H1 (cell line): ENCODE measurements at regions not wholly inside any gene's neighbourhood (a gene's known extent, or its start where the extent isn't known, plus 50 kb on each side); places are given as distances from the start of the nearest gene placed in this dataset.

Experiments
- CTCF ChIA-PET: fragments of 300-600 bp; sonication (Branson Sonifier 250); formaldehyde crosslinking; loops from one replicate; lab custom pipeline; 2021; ENCODE audit not compliant: partially characterized antibody; lab: Charles Lee
- POLR2A ChIA-PET: fragments of 300-600 bp; sonication (Branson Sonifier 250); formaldehyde crosslinking; loops from one replicate; lab custom pipeline; 2021; ENCODE audit warnings: inconsistent platforms; ENCODE audit not compliant: partially characterized antibody; lab: Charles Lee
- DNase-seq, 2 experiments: peaks; one replicate each; pipeline versions ENCODE4 v3.0.0 to v3.0.0-alpha.2; 2010 to 2022; ENCODE audit warnings: low spot score in 2 of 2, low read depth in 1 of 2, mixed read lengths in 1 of 2
- FAIRE-seq: peaks from 2 replicates; lab custom pipeline; 2011; peaks lifted over from hg19 to GRCh38; lab: Jason Lieb, UNC
- H2AFZ ChIP-seq: 2 replicates; pipeline ENCODE4 v1.8.1; 2012; ENCODE audit warnings: low read length, inconsistent platforms
- H2AK5ac ChIP-seq: 2 replicates; pipeline ENCODE4 v1.6.1; 2013; ENCODE audit warnings: low read depth, low read length
- H2BK120ac ChIP-seq: replicated peaks from 2 replicates; pipeline ENCODE3; 2013; ENCODE audit warnings: low read depth, low read length, inconsistent platforms
- H2BK12ac ChIP-seq: 2 replicates; pipeline ENCODE4 v1.6.1; 2013; ENCODE audit warnings: low read depth, low read length
- H2BK15ac ChIP-seq: 2 replicates; pipeline ENCODE4 v1.6.1; 2013; ENCODE audit warnings: low read length
- H2BK20ac ChIP-seq: 2 replicates; pipeline ENCODE4 v1.6.1; 2013; ENCODE audit warnings: low read length
- H2BK5ac ChIP-seq: 2 replicates; pipeline ENCODE4 v1.6.1; 2013; ENCODE audit warnings: low read depth, low read length
- H3K14ac ChIP-seq: 2 replicates; pipeline ENCODE4 v1.6.1; 2013; ENCODE audit warnings: inconsistent platforms; ENCODE audit not compliant: insufficient read length
- H3K18ac ChIP-seq: 2 replicates; pipeline ENCODE4 v1.6.1; 2013; ENCODE audit warnings: low read length; ENCODE audit errors: extremely low read depth
- H3K23ac ChIP-seq: 2 replicates; pipeline ENCODE4 v1.6.1; 2013; ENCODE audit warnings: inconsistent platforms; ENCODE audit not compliant: insufficient read length
- H3K23me2 ChIP-seq: 2 replicates; pipeline ENCODE4 v1.6.1; 2013; ENCODE audit warnings: low read depth, low read length
- H3K27ac ChIP-seq: 2 replicates; pipeline ENCODE4 v1.6.1; 2011; ENCODE audit warnings: low read depth, low read length, inconsistent platforms
- H3K27me3 ChIP-seq, 4 experiments: replicated peaks in 1 of 4; 1 replicate in 1 of 4; 2 replicates in 3 of 4; pipeline versions ENCODE4 v1.6.1 to v1.8.1; 2011 to 2013; ENCODE audit warnings: low read length in 3 of 4, mild to moderate bottlenecking in 3 of 4, inconsistent platforms in 2 of 4, mixed read lengths in 2 of 4, moderate library complexity in 1 of 4; ENCODE audit not compliant: control insufficient read depth in 3 of 4, insufficient read depth in 3 of 4; ENCODE audit errors: extremely low read depth in 1 of 4
- H3K36me3 ChIP-seq, 4 experiments: 2 replicates each; pipeline versions ENCODE4 v1.6.1 to v1.8.1; 2011 to 2013; ENCODE audit warnings: mild to moderate bottlenecking in 4 of 4, low read length in 3 of 4, moderate library complexity in 2 of 4, control low read depth in 1 of 4, inconsistent platforms in 1 of 4; ENCODE audit not compliant: insufficient read depth in 4 of 4, control insufficient read depth in 2 of 4
- H3K4ac ChIP-seq: replicated peaks from 2 replicates; pipeline ENCODE3; 2013; ENCODE audit warnings: low read length, low read depth, mixed read lengths, inconsistent platforms; ENCODE audit not compliant: insufficient read length
- H3K4me1 ChIP-seq, 4 experiments: replicated peaks in 1 of 4; 1 replicate in 1 of 4; 2 replicates in 3 of 4; pipeline versions ENCODE4 v1.6.1 to v1.8.1; 2011 to 2013; ENCODE audit warnings: low read length in 3 of 4, inconsistent platforms in 2 of 4, mixed read lengths in 1 of 4; ENCODE audit not compliant: insufficient read depth in 4 of 4, control insufficient read depth in 3 of 4
- H3K4me2 ChIP-seq, 2 experiments: 2 replicates each; pipeline versions ENCODE4 v1.6.1 to v1.8.1; 2011 to 2013; ENCODE audit warnings: low read depth in 2 of 2, low read length in 2 of 2, control low read depth in 1 of 2, inconsistent platforms in 1 of 2, mild to moderate bottlenecking in 1 of 2; ENCODE audit not compliant: insufficient read depth in 1 of 2
- H3K4me3 ChIP-seq, 4 experiments: fragments of 200-600, 300-600 bp in 1 of 4; sonication (generic), shearing (Covaris generic), sonication (Bioruptor Twin) in 1 of 4; 2 replicates each; pipeline versions ENCODE4 v1.5.1 to v1.8.1; 2011 to 2016; ENCODE audit warnings: low read length in 4 of 4, low read depth in 3 of 4, control low read depth in 2 of 4, inconsistent platforms in 2 of 4, mild to moderate bottlenecking in 2 of 4, mixed read lengths in 1 of 4, moderate library complexity in 1 of 4; ENCODE audit not compliant: insufficient read depth in 2 of 4; ENCODE audit errors: extremely low read depth in 1 of 4
- H3K56ac ChIP-seq: replicated peaks from 2 replicates; pipeline ENCODE3; 2013; ENCODE audit warnings: low read depth, mild to moderate bottlenecking, mixed read lengths, low read length, inconsistent platforms; ENCODE audit not compliant: insufficient read length
- H3K79me1 ChIP-seq: 2 replicates; pipeline ENCODE4 v1.6.1; 2013; ENCODE audit warnings: low read depth, low read length, control low read depth
- H3K79me2 ChIP-seq, 2 experiments: 2 replicates each; pipeline versions ENCODE4 v1.6.1 to v1.8.1; 2012 to 2013; ENCODE audit warnings: low read length in 2 of 2, mild to moderate bottlenecking in 2 of 2, inconsistent platforms in 1 of 2; ENCODE audit not compliant: insufficient read depth in 2 of 2, control insufficient read depth in 1 of 2
- H3K9ac ChIP-seq, 4 experiments: replicated peaks in 1 of 4; 1 replicate in 1 of 4; 2 replicates in 3 of 4; pipeline versions ENCODE4 v1.6.1 to v1.8.1; 2011 to 2013; ENCODE audit warnings: low read depth in 3 of 4, low read length in 3 of 4, control low read depth in 2 of 4, mild to moderate bottlenecking in 2 of 4, moderate library complexity in 2 of 4, inconsistent platforms in 1 of 4; ENCODE audit errors: extremely low read depth in 1 of 4
- H3K9me3 ChIP-seq, 2 experiments: 2 replicates each; pipeline versions ENCODE4 v1.6.1 to v1.8.1; 2012 to 2013; ENCODE audit warnings: mild to moderate bottlenecking in 2 of 2, moderate library complexity in 2 of 2, control low read depth in 1 of 2, inconsistent platforms in 1 of 2, low read depth in 1 of 2, low read length in 1 of 2, mixed read lengths in 1 of 2; ENCODE audit not compliant: insufficient read depth in 2 of 2
- H4K20me1 ChIP-seq, 2 experiments: replicated peaks in 1 of 2; 2 replicates each; pipeline versions ENCODE3 to v1.8.1; 2011 to 2013; ENCODE audit warnings: inconsistent platforms in 2 of 2, low read length in 2 of 2, mild to moderate bottlenecking in 1 of 2; ENCODE audit not compliant: insufficient read depth in 2 of 2, control insufficient read depth in 1 of 2
- H4K5ac ChIP-seq: 2 replicates; pipeline ENCODE4 v1.6.1; 2013; ENCODE audit warnings: low read length, low read depth, mixed read lengths, inconsistent platforms; ENCODE audit not compliant: insufficient read length
- H4K8ac ChIP-seq: 2 replicates; pipeline ENCODE4 v1.8.0; 2013; ENCODE audit warnings: mild to moderate bottlenecking, moderate library complexity, low read length, inconsistent platforms; ENCODE audit not compliant: insufficient read depth; ENCODE audit errors: extremely low read depth
- H4K91ac ChIP-seq: replicated peaks from 2 replicates; pipeline ENCODE3; 2013; ENCODE audit warnings: low read length, mixed read lengths, inconsistent platforms; ENCODE audit not compliant: insufficient read length
- POLR2A ChIP-seq, 2 experiments: IDR thresholded peaks; 1 replicate in 1 of 2; 2 replicates in 1 of 2; pipeline ENCODE4 v1.6.1; 2011; ENCODE audit warnings: low read depth in 2 of 2, low read length in 2 of 2, mild to moderate bottlenecking in 2 of 2; ENCODE audit errors: control extremely low read depth in 1 of 2
- POLR2AphosphoS5 ChIP-seq: IDR thresholded peaks from 2 replicates; pipeline ENCODE4 v1.6.1; 2011; ENCODE audit warnings: low read depth, low read length
- RFX5 ChIP-seq: IDR thresholded peaks from 2 replicates; pipeline ENCODE4 v1.6.1; 2011; ENCODE audit warnings: low read depth, low read length, improper control_type of control experiment, borderline replicate concordance
- RNF2 ChIP-seq: fragments of 200-900, 300-1000 bp; sonication (generic); IDR thresholded peaks from 2 replicates; pipeline ENCODE4 v1.7.1; 2016; ENCODE audit warnings: borderline replicate concordance, low read depth, mild to moderate bottlenecking, antibody characterized with exemption, low read length; ENCODE audit not compliant: poor library complexity, severe bottlenecking; ENCODE audit errors: missing control alignments
- SUZ12 ChIP-seq: fragments of 200-600 bp; sonication (generic); IDR thresholded peaks from 2 replicates; pipeline ENCODE4 v1.6.1; 2012; ENCODE audit warnings: mild to moderate bottlenecking, inconsistent platforms, low read length, moderate library complexity, mixed read lengths
- TAF7 ChIP-seq: optimal IDR thresholded peaks from 2 replicates; pipeline ENCODE3; 2011; ENCODE audit warnings: low read depth, mild to moderate bottlenecking, inconsistent platforms, low read length, moderate library complexity, borderline replicate concordance
- TCF12 ChIP-seq: IDR thresholded peaks from 2 replicates; pipeline ENCODE4 v1.6.1; 2011; ENCODE audit warnings: low read depth, mild to moderate bottlenecking, low read length
- ZNF274 ChIP-seq: IDR thresholded peaks from 2 replicates; pipeline ENCODE4 v1.7.0; 2012; ENCODE audit warnings: low read length, borderline replicate concordance; ENCODE audit errors: extremely low read depth
- WGBS, 2 experiments: shearing (Covaris generic) in 1 of 2; methylation state at CpG; one replicate each; pipeline versions ENCODE4 v1.1.6 to v1.1.7; 2013 to 2015; ENCODE audit warnings: low lambda C conversion rate in 2 of 2, mixed read lengths in 2 of 2, inconsistent platforms in 1 of 2, low coverage in 1 of 2, missing lambda C conversion rate in 1 of 2; ENCODE audit not compliant: insufficient replicate concordance in 2 of 2, insufficient coverage in 1 of 2, insufficient read length in 1 of 2; ENCODE audit errors: extremely low coverage in 1 of 2, missing lambda C conversion rate in 1 of 2; 5-methylcytosine and 5-hydroxymethylcytosine counted together

GRCh38 chr12:32981139-32981538 is 84.6 kb upstream of the PKP2 start:
- Histone ChIP-seq H3K9ac (no peak overlapping the region), H4K91ac (no peak overlapping the region), H4K20me1 (no peaks in the 10 kb centered on the region), H3K27me3 (no peaks in the 10 kb centered on the region), H3K4me3 (no peak overlapping the region), H3K4ac (no peak overlapping the region), H2BK5ac (no peak overlapping the region), H3K18ac (no peak overlapping the region), H3K79me1 (no peaks in the 10 kb centered on the region), H3K23me2 (no peaks in the 10 kb centered on the region), H3K56ac (no peak overlapping the region), H3K4me2 (no peak overlapping the region), H4K8ac (no peak overlapping the region), H3K14ac (no peak overlapping the region), H3K4me1 (no peaks in the 10 kb centered on the region; a peak in 1 of 7 replicates), H3K36me3 (no peaks in the 10 kb centered on the region), H3K23ac (no peak overlapping the region), H2BK15ac (no peak overlapping the region), H3K79me2 (no peaks in the 10 kb centered on the region), H4K5ac (no peak overlapping the region), H2BK12ac (no peak overlapping the region), H2AK5ac (no peak overlapping the region), H3K9me3 (no peaks in the 10 kb centered on the region), H3K27ac (no peak overlapping the region), H2AFZ (no peak overlapping the region), H2BK120ac (no peak overlapping the region), H2BK20ac (no peak overlapping the region)
- CTCF ChIA-PET, result interaction anchor here (2.0 kb wide), 1 partner anchor 9 kb away, joined by 11 read pairs; no protein-coding TSS in a partner anchor
- WGBS, 2 experiments, result 87% methylated on average over 4 of the region's 4 CpGs; no CpG with 5 or more reads in 1 of the 2 experiments
- FAIRE-seq (no peak), DNase-seq (no peak)
- POLR2A ChIA-PET, result no interaction called here
- TF ChIP-seq RFX5, result no peak
- no peak for TF ChIP-seq POLR2AphosphoS5
- no peak for TF ChIP-seq TCF12
- TF ChIP-seq RNF2, result no peak
- no peak for TF ChIP-seq POLR2A (IDR thresholded peaks at IDR 0.05; ENCODE audit: control extremely low read depth in 1 of 2, low read depth in 2 of 2, low read length in 2 of 2)
- TF ChIP-seq ZNF274, result no peak
- TF ChIP-seq TAF7, result no peak
- no peak for TF ChIP-seq SUZ12
